Testis (tissue), 2 donors: ENCODE measurements at regions not wholly inside any gene's neighbourhood (a gene's known extent, or its start where the extent isn't known, plus 50 kb on each side); places are given as distances from the start of the nearest gene placed in this dataset.

ENCODE experiments used
- CTCF ChIP-seq, 3 experiments: fragments of 450-650 bp in 2 of 3; fragments of 200-600 bp in 1 of 3; sonication (generic) in 1 of 3; IDR thresholded peaks; one replicate each; pipeline ENCODE4 v1.5.1; 2016 to 2019; ENCODE audit warnings: antibody characterized with exemption in 3 of 3, mild to moderate bottlenecking in 2 of 3, moderate library complexity in 1 of 3
- POLR2A ChIP-seq: fragments of 450-650 bp; IDR thresholded peaks from one replicate; pipeline ENCODE4 v1.6.1; 2017; ENCODE audit warnings: antibody characterized with exemption, mild to moderate bottlenecking, moderate library complexity

DNA sequence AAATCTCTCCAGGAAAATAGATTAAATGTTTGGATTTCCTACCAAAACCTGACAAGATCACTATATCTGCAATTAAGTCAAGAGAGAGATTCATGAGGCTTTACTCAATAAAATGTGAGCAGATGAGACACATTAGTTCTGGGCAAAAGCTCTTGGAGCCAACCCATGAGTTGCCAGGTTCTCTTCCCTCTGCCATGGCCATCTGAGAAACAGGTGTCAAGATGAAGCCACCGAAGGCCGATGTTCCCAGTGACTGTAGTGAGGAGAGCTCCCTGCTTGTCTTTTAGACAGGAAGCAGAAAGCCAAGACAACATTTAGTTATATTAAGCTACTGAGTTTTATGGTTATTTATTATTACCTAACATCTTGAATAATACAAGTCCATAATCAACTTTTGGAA, 1068.7 kb downstream of the STPG2 start:
- TF ChIP-seq CTCF (IDR thresholded peaks at IDR 0.05) (no peak), POLR2A (no peak)
